ENCODE measurements at regions not wholly inside any gene's neighbourhood (a gene's known extent, or its start where the extent isn't known, plus 50 kb on each side); places are given as distances from the start of the nearest gene placed in this dataset.

GRCh38 chr5:118033686-118034338 lies 954.5 kb downstream of the DTWD2 start:
- Histone ChIP-seq H2AFZ (no peak overlapping the region), H3K36me3 (ENCODE audit: insufficient read depth) (no peaks in the 10 kb centered on the region), H3K4me3 (no peak overlapping the region), H4K20me1 (replicated peaks; ENCODE audit: insufficient read depth) (no peaks in the 10 kb centered on the region), H3K27me3 (ENCODE audit: insufficient read depth) (no peaks in the 10 kb centered on the region), H3K9me2 (ENCODE audit: insufficient read depth) (no peaks in the 10 kb centered on the region), H3K79me2 (replicated peaks; ENCODE audit: insufficient read depth) (no peaks in the 10 kb centered on the region), H3K4me1 (ENCODE audit: insufficient read depth) (no peaks in the 10 kb centered on the region), H3F3A (replicated peaks; ENCODE audit: low read depth) (no peaks in the 10 kb centered on the region), H3K4me2 (no peak overlapping the region), H3K27ac (ENCODE audit: low read depth) (no peak overlapping the region)
- Mint-ChIP-seq H3K4me1 (no peaks in the 10 kb centered on the region), H3K36me3 (ENCODE audit: low read depth) (peaks cover 16% of the 10 kb centered on the region), H3K27ac (no peak overlapping the region), H3K27me3 (ENCODE audit: insufficient read depth, low read depth, poor library complexity) (no peaks in the 10 kb centered on the region), H3K9me3 (peaks cover 23% of the 10 kb centered on the region; the same call in 2 of the 3 replicates), H3K4me3 (no peak overlapping the region)
- TF ChIP-seq ETS1 (IDR thresholded peaks at IDR 0.05) (no peak), ZNF114 (CRISPR knock-in tag; IDR thresholded peaks at IDR 0.05) (no peak), EZH2 (IDR thresholded peaks at IDR 0.05; ENCODE audit: low read depth, unreplicated experiment) (no peak), ZNF331 (CRISPR knock-in tag; IDR thresholded peaks at IDR 0.05; ENCODE audit: low read depth) (no peak), NANOG (IDR thresholded peaks at IDR 0.05; ENCODE audit: borderline replicate concordance) (no peak), EZH2phosphoT487 (IDR thresholded peaks at IDR 0.05; ENCODE audit: unreplicated experiment) (no peak), JUNB (IDR thresholded peaks at IDR 0.05; ENCODE audit: unreplicated experiment) (no peak), CREB1 (CRISPR knock-in tag; IDR thresholded peaks at IDR 0.05; ENCODE audit: low read depth) (no peak), ZNF462 (CRISPR knock-in tag; IDR thresholded peaks at IDR 0.05) (no peak), REST (IDR thresholded peaks at IDR 0.05; ENCODE audit: unreplicated experiment) (no peak), STAT1 (IDR thresholded peaks at IDR 0.05; ENCODE audit: unreplicated experiment) (no peak), CTCF (conservative IDR thresholded peaks at IDR 0.05; ENCODE audit: low read depth in 2 of 2) (no peak), POLR2AphosphoS5 (IDR thresholded peaks at IDR 0.05; ENCODE audit: low read depth) (no peak)
- DNase-seq (ENCODE audit: low spot score), result no peak
- no peak for ATAC-seq

Data from GM23338 (cell line).